Peyer's patch (tissue), 4 donors: ENCODE measurements at regions not wholly inside any gene's neighbourhood (a gene's known extent, or its start where the extent isn't known, plus 50 kb on each side); places are given as distances from the start of the nearest gene placed in this dataset.

Source experiments
- DNase-seq, 3 donors: peaks; one replicate each; pipeline ENCODE4 v3.0.0-alpha.2; 2017 to 2019
- H3K27ac ChIP-seq, 4 donors: fragments of 200-600 bp; sonication (generic); one replicate each; pipeline ENCODE4 v1.5.1; 2016 to 2019
- H3K27me3 ChIP-seq, 2 donors: fragments of 200-600 bp; sonication (generic); one replicate each; pipeline ENCODE4 v1.5.1; 2019
- H3K36me3 ChIP-seq, 3 donors: fragments of 200-600 bp; sonication (generic); one replicate each; pipeline ENCODE4 v1.5.1; 2016 to 2019
- H3K4me1 ChIP-seq, 4 donors: fragments of 200-600 bp; sonication (generic); one replicate each; pipeline ENCODE4 v1.5.1; 2016 to 2019
- H3K4me3 ChIP-seq, 4 donors: fragments of 200-600 bp; sonication (generic); 1 replicate in 3 of 4; 2 replicates in 1 of 4; pipeline ENCODE4 v1.5.1; 2016 to 2019; ENCODE audit warnings: mild to moderate bottlenecking in 1 of 4
- H3K9me3 ChIP-seq, 4 donors: fragments of 200-600 bp; sonication (generic); one replicate each; pipeline ENCODE4 v1.5.1; 2016 to 2019; ENCODE audit warnings: mild to moderate bottlenecking in 1 of 4
- POLR2A ChIP-seq, 2 donors: fragments of 450-650 bp; IDR thresholded peaks; one replicate each; pipeline ENCODE4 v1.5.1; 2017; ENCODE audit warnings: antibody characterized with exemption in 2 of 2, mild to moderate bottlenecking in 2 of 2, moderate library complexity in 2 of 2
- TF ChIP-seq, protein P1 (sequence below), 6 experiments: fragments of 450-650 bp in 4 of 6; fragments of 200-600 bp in 2 of 6; sonication (generic) in 1 of 6; IDR thresholded peaks; one replicate each; pipeline ENCODE4 v1.5.1; 2017 to 2019; ENCODE audit warnings: antibody characterized with exemption in 6 of 6, mild to moderate bottlenecking in 3 of 6, moderate library complexity in 1 of 6

DNA sequence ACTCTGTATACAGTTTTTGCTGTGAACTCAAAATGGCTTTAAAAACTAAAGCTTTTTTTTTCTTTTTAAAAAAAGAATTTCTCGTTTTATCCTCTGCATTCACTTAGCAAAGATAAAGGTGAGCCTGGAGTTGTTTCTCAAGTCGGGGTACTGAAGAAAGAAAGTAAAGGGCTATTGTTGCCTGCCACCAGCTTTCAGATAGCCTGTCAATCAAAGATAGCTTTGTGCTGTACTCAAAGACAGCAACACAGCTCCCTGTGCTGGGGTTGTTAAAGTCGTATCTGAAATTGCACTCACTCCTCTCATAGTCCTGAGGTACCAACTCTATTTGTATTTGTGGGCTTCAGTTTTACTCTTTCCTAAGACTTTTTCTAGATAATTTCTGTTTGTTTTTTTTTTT is 710.1 kb upstream of the ID4 start:
- DNase-seq = no peak
- Histone ChIP-seq H3K36me3 (no peaks in the 10 kb centered on the region), H3K4me1 (no peaks in the 10 kb centered on the region), H3K4me3 (no peak overlapping the region), H3K9me3 (no peaks in the 10 kb centered on the region), H3K27me3 (no peaks in the 10 kb centered on the region), H3K27ac (no peak overlapping the region)
- TF ChIP-seq POLR2A (IDR thresholded peaks at IDR 0.05) = no peak
- TF ChIP-seq, protein P1, sequence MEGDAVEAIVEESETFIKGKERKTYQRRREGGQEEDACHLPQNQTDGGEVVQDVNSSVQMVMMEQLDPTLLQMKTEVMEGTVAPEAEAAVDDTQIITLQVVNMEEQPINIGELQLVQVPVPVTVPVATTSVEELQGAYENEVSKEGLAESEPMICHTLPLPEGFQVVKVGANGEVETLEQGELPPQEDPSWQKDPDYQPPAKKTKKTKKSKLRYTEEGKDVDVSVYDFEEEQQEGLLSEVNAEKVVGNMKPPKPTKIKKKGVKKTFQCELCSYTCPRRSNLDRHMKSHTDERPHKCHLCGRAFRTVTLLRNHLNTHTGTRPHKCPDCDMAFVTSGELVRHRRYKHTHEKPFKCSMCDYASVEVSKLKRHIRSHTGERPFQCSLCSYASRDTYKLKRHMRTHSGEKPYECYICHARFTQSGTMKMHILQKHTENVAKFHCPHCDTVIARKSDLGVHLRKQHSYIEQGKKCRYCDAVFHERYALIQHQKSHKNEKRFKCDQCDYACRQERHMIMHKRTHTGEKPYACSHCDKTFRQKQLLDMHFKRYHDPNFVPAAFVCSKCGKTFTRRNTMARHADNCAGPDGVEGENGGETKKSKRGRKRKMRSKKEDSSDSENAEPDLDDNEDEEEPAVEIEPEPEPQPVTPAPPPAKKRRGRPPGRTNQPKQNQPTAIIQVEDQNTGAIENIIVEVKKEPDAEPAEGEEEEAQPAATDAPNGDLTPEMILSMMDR (IDR thresholded peaks at IDR 0.05) = no peak

- H3K36me3 ChIP-seq = no peaks in the 10 kb centered on the region
- no peak for TF ChIP-seq POLR2A (IDR thresholded peaks at IDR 0.05)
- TF ChIP-seq, protein P1 (IDR thresholded peaks at IDR 0.05) = no peak
These were observed 708.5 kb upstream of the ID4 start for GRCh38 chr6:19128701-19129100.

GRCh38 chr6:19135706-19136105 is 701.5 kb upstream of the ID4 start:
- Histone ChIP-seq H3K27me3 (no peaks in the 10 kb centered on the region), H3K4me3 (no peak overlapping the region), H3K27ac (no peak overlapping the region), H3K9me3 (no peaks in the 10 kb centered on the region), H3K36me3 (no peaks in the 10 kb centered on the region), H3K4me1 (no peaks in the 10 kb centered on the region)
- no peak for TF ChIP-seq POLR2A (IDR thresholded peaks at IDR 0.05)
- TF ChIP-seq, protein P1 (IDR thresholded peaks at IDR 0.05) = no peak
- DNase-seq = no peak

More at GRCh38 chr6:19128701-19129100, 708.5 kb upstream of the ID4 start:
- Histone ChIP-seq H3K27me3 (no peaks in the 10 kb centered on the region), H3K4me1 (no peaks in the 10 kb centered on the region), H3K27ac (no peak overlapping the region), H3K9me3 (no peaks in the 10 kb centered on the region), H3K4me3 (no peak overlapping the region)
- DNase-seq = no peak

- H3K4me1 ChIP-seq = no peaks in the 10 kb centered on the region
- H3K27me3 ChIP-seq = no peaks in the 10 kb centered on the region
- H3K4me3 ChIP-seq = no peak overlapping the region
- TF ChIP-seq POLR2A (IDR thresholded peaks at IDR 0.05) = no peak
- TF ChIP-seq, protein P1 (IDR thresholded peaks at IDR 0.05) = no peak
- no peak for DNase-seq
- no peak overlapping the region for H3K27ac ChIP-seq
- H3K9me3 ChIP-seq = no peaks in the 10 kb centered on the region
- H3K36me3 ChIP-seq = no peaks in the 10 kb centered on the region
These were observed 699.7 kb upstream of the ID4 start for GRCh38 chr6:19137505-19137904.

GRCh38 chr6:19142275-19142674 is 694.9 kb upstream of the ID4 start:
- Histone ChIP-seq H3K27me3 (no peaks in the 10 kb centered on the region), H3K27ac (no peak overlapping the region), H3K9me3 (no peaks in the 10 kb centered on the region), H3K36me3 (no peaks in the 10 kb centered on the region), H3K4me1 (no peaks in the 10 kb centered on the region), H3K4me3 (no peak overlapping the region)
- no peak for DNase-seq
- no peak for TF ChIP-seq POLR2A (IDR thresholded peaks at IDR 0.05)
- TF ChIP-seq, protein P1 (IDR thresholded peaks at IDR 0.05) = no peak

GRCh38 chr6:19150307-19150706 is 686.9 kb upstream of the ID4 start:
- TF ChIP-seq POLR2A (IDR thresholded peaks at IDR 0.05) = no peak
- TF ChIP-seq, protein P1 (IDR thresholded peaks at IDR 0.05) = no peak
- no peak for DNase-seq
- no peak overlapping the region for H3K4me3 ChIP-seq
- no peaks in the 10 kb centered on the region for H3K9me3 ChIP-seq
- H3K27ac ChIP-seq = no peak overlapping the region
- H3K27me3 ChIP-seq = no peaks in the 10 kb centered on the region
- no peaks in the 10 kb centered on the region for H3K4me1 ChIP-seq
- H3K36me3 ChIP-seq = no peaks in the 10 kb centered on the region
